Stromal cell of bone marrow (primary cell): ENCODE measurements at regions not wholly inside any gene's neighbourhood (a gene's known extent, or its start where the extent isn't known, plus 50 kb on each side); places are given as distances from the start of the nearest gene placed in this dataset.
"Not testable (repeated sequence)": the region's sequence is repeated elsewhere in the genome, so short reads cannot be mapped to it uniquely, and the experiment has no call there.

Experiments
- DNase-seq: peaks from one replicate; pipeline ENCODE4 v3.0.0-alpha.2; 2012; ENCODE audit warnings: low read depth

DNA sequence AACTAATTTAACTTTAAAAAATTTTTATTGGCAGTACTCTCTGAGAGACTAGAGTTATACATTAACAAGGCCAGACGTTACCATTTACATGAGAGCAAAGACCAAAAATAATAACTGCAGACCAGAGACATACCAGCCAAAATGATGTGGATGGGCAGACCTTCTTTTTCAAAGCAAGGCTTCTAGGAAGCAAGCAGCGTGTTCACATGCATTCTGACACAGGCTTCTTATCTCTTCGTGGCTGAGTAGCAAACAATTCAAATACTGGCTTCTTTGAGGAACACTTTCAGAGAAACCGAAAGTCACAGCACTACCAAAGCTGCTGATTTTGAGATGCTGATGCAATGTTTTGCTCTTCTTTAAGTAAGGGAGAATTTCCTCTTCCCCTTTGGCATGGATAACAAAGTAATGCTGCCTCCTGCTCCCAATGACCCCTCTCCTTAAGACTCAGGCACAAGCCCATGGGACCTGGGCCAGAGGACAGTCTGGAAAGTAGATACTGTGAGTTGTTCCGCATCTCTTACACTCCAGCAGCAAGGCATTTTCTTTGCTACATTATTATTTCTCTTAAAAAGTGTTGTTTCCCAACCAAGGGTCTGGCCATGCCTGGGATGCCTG lies 181.9 kb downstream of the MREG start:
- DNase-seq, result peak; percentile 47

GRCh38 chr2:215830304-215830703 lies 183.0 kb downstream of the MREG start:
- peak; percentile 81 for DNase-seq

GRCh38 chr2:215829261-215829660 lies 184.1 kb downstream of the MREG start:
- DNase-seq, result no peak

- no peak for DNase-seq
Measured at GRCh38 chr2:215828528-215829184, 184.7 kb downstream of the MREG start.

- DNase-seq, result no peak
Measured at GRCh38 chr2:215826838-215827441, 186.4 kb downstream of the MREG start.

GRCh38 chr2:215826376-215826775 lies 187.0 kb downstream of the MREG start:
- no peak for DNase-seq

DNA sequence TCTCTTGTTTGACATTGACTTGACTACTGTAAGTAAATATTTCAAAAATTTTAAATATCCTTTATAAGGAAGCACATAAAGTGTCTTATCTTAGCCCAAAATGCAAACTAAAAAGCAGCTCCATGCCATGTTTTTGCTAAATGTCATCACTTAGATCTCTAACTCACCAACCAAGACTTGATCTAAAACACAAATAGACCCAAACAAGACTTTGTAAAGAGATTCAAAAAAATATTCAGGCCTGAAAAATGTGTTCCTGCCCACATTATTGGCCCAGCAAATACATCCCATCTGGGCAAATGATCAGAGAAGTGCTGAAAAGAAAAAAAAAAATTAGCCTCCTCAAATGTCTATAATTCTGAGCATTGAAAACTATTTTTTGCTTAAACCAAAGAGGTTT lies 187.6 kb downstream of the MREG start:
- DNase-seq, result peak; percentile 29

- DNase-seq, result not testable (repeated sequence)
Measured at GRCh38 chr2:215821298-215821697, 192.1 kb downstream of the MREG start.

DNA sequence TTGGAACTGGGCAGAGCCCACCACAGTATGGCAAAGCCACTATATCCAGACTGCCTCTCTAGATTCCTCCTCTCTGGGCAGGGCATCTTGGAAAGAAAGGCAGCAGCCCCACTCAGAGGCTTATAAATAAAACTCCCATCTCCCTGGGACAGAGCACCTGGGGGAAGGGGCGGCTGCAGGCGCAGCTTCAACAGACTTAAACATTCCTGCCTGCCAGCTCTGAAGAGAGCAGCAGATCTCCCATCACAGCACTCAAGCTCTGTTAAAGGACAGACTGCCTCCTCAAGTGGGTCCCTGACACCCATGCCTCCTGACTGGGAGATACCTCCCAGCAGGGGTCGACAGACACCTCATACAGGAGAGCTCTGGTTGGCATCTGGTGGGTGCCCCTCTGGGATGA lies 193.6 kb downstream of the MREG start:
- DNase-seq, result not testable (repeated sequence)

- no peak for DNase-seq
Measured at GRCh38 chr2:215817046-215817445, 196.3 kb downstream of the MREG start.

DNA sequence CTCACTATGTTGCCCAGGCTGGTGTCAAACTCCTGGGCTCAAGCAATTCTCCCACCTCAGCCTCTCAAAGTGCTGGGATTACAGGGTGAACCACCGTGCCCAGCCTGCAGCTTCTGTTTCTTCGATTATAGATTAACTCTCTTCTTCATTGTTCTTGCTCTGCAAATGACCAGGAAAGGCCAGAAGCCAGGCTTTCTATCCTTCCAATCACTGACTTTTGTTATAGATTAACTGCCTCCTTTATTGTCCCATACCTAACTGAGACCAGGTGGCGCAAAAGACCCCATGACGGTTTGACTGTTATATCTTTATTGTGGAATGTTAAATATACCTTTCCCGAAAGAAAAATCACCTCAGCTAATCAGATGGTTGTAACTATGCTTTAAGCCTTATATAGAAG lies 196.9 kb downstream of the MREG start:
- DNase-seq, result no peak

- DNase-seq, result no peak
Measured at GRCh38 chr2:215815960-215816359, 197.4 kb downstream of the MREG start.

DNA sequence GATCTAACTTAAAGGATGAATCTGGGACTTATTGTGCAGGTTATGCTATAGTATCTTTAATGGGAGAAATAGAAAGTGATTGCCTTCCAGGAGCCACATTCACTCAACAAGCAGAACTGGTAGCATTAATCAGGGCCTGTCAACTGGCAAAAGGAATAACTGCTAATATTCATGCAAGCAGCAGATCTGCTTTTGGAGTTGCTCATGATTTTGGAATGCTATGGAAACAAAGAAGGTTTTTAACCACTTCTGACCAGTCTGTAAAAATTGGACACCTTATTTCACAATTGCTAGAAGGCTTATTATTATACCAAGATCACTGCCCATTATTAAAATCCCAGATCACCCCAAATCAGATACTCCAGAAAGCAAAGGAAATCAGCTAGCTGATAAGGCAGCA lies 200.4 kb downstream of the MREG start:
- peak; percentile 43 for DNase-seq

- no peak for DNase-seq
Measured at GRCh38 chr2:215811409-215812345, 201.7 kb downstream of the MREG start.

DNA sequence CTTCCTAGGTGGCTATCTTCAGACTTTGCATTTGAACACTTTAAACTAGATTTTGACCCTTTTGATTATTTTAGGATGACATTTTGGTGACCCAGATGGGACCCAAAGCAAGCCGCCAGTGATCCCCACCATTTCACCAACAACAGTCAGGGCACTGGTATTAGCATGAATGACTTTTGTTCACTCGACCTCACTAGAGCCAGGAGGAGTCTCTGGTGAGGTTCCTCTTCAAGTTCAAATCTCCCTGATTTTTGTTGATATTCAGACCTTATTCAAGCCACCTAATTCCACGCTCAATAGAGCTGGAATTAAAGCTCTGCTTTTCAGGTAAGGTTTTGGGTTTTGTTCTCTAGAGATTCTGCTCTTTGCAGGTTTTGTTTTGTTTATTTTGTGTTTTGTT lies 202.3 kb downstream of the MREG start:
- no peak for DNase-seq

- no peak for DNase-seq
Measured at GRCh38 chr2:215808996-215809395, 204.4 kb downstream of the MREG start.

DNA sequence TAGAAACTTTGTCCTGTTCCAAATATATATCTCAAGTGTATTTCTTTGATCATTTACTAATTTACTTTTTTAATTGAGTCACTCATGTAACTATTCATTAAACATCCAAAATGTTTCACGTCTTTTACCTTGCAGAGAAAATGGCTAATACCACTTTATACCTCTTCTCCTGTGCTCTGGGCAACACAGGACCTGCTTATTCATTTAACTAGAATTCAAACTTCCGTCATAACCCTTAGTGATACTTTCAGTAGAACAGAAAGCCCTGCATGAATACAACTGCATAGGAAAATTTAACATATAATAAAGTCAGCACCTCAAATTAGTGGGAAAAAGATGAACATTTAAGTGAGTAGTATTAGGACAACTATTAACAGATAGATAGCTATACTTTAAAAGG lies 205.2 kb downstream of the MREG start:
- DNase-seq, result no peak

- no peak for DNase-seq
Measured at GRCh38 chr2:215805493-215805892, 207.9 kb downstream of the MREG start.

GRCh38 chr2:215803150-215803549 lies 210.2 kb downstream of the MREG start:
- no peak for DNase-seq

DNA sequence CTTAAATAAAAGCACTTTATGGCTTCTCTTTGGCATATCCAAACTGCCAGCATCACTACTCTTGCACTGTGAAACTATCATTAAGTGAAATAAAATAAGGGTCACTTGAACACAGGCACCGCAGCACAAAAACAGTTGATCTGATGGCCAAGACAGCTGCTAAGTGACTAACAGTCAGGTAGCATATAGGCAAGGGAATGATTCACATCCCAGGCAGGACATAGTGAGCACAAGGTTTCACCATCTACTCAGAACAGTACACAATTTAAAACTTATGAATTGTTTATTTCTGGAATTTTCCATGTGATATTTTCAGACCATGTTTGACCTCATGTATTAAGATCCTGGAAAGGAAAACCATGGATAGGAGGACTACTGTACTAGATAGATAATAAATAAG lies 214.2 kb downstream of the MREG start:
- DNase-seq, result no peak

DNA sequence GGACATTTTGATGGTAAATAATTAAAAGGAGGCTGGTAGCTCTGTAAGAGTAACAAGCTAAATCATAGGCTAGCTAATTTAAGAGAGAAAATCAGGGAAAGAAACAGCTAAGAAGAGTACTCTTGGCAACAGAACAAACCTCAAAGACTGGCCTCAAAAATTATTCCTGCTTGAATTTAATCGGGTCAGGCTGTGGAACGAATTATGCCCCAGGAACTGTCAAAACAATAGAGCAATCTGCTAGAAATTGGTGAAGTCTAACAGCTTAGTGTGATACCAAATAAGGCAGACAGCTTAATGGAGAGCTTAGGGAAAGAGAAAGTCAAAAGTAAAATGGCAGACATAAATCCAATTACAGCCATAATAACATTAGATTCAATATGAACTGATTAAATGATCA lies 215.7 kb downstream of the MREG start:
- no peak for DNase-seq

GRCh38 chr2:215796140-215796855 lies 217.1 kb downstream of the MREG start:
- DNase-seq, result peak; percentile 60
